HG02759 (cell line): ENCODE measurements at regions not wholly inside any gene's neighbourhood (a gene's known extent, or its start where the extent isn't known, plus 50 kb on each side); places are given as distances from the start of the nearest gene placed in this dataset.
A peak's percentile ranks its signal among the peaks of the same experiment; 100 is the strongest.
"Not testable (repeated sequence)": the region's sequence is repeated elsewhere in the genome, so short reads cannot be mapped to it uniquely, and the experiment has no call there.

ENCODE experiments used
- ATAC-seq: cut with Tn5 transposase; IDR thresholded peaks from one replicate; pipeline ENCODE4 v1.9.1; 2021; ENCODE audit warnings: mild to moderate bottlenecking, moderate library complexity; ENCODE audit not compliant: unreplicated experiment

GRCh38 chr7:113402482-113402881, 284.1 kb upstream of the SMIM30 start:
- ATAC-seq, result no peak

GRCh38 chr7:113402005-113402404, 283.7 kb upstream of the SMIM30 start:
- no peak for ATAC-seq

GRCh38 chr7:113394856-113395255, 276.5 kb upstream of the SMIM30 start:
- no peak for ATAC-seq

GRCh38 chr7:113392841-113393540, 274.6 kb upstream of the SMIM30 start:
- ATAC-seq, result no peak

- ATAC-seq, result no peak
Observed at GRCh38 chr7:113392421-113392820, 274.1 kb upstream of the SMIM30 start.

GRCh38 chr7:113389112-113389646, 270.8 kb upstream of the SMIM30 start:
- ATAC-seq, result no peak

- ATAC-seq, result no peak
Observed at GRCh38 chr7:113383638-113384037, 265.3 kb upstream of the SMIM30 start.

- ATAC-seq, result no peak
Observed at GRCh38 chr7:113379746-113380145, 261.4 kb upstream of the SMIM30 start.

GRCh38 chr7:113374955-113375354, 256.6 kb upstream of the SMIM30 start:
- no peak for ATAC-seq

- no peak for ATAC-seq
Observed at GRCh38 chr7:113373863-113374262, 255.5 kb upstream of the SMIM30 start.

- no peak for ATAC-seq
Observed at GRCh38 chr7:113371416-113372043, 253.2 kb upstream of the SMIM30 start.

GRCh38 chr7:113370910-113371309, 252.6 kb upstream of the SMIM30 start:
- no peak for ATAC-seq

- ATAC-seq, result no peak
Observed at GRCh38 chr7:113368256-113368655, 249.9 kb upstream of the SMIM30 start.

- ATAC-seq, result no peak
Observed at GRCh38 chr7:113367041-113367586, 248.8 kb upstream of the SMIM30 start.

- no peak for ATAC-seq
Observed at GRCh38 chr7:113366122-113366521, 247.8 kb upstream of the SMIM30 start.

GRCh38 chr7:113349339-113349738, 231.0 kb upstream of the SMIM30 start:
- ATAC-seq, result no peak

- no peak for ATAC-seq
Observed at GRCh38 chr7:113339661-113340060, 221.3 kb upstream of the SMIM30 start.

GRCh38 chr7:113338071-113338696, 219.8 kb upstream of the SMIM30 start:
- peak; percentile 53 for ATAC-seq

- not testable (repeated sequence) for ATAC-seq
Observed at GRCh38 chr7:113336838-113337237, 218.5 kb upstream of the SMIM30 start.

GRCh38 chr7:113331155-113331898, 213.0 kb upstream of the SMIM30 start:
- ATAC-seq, result no peak

GRCh38 chr7:113321201-113321600, 202.8 kb upstream of the SMIM30 start:
- ATAC-seq, result no peak
